ENCODE measurements at regions not wholly inside any gene's neighbourhood (a gene's known extent, or its start where the extent isn't known, plus 50 kb on each side); places are given as distances from the start of the nearest gene placed in this dataset.

DNA sequence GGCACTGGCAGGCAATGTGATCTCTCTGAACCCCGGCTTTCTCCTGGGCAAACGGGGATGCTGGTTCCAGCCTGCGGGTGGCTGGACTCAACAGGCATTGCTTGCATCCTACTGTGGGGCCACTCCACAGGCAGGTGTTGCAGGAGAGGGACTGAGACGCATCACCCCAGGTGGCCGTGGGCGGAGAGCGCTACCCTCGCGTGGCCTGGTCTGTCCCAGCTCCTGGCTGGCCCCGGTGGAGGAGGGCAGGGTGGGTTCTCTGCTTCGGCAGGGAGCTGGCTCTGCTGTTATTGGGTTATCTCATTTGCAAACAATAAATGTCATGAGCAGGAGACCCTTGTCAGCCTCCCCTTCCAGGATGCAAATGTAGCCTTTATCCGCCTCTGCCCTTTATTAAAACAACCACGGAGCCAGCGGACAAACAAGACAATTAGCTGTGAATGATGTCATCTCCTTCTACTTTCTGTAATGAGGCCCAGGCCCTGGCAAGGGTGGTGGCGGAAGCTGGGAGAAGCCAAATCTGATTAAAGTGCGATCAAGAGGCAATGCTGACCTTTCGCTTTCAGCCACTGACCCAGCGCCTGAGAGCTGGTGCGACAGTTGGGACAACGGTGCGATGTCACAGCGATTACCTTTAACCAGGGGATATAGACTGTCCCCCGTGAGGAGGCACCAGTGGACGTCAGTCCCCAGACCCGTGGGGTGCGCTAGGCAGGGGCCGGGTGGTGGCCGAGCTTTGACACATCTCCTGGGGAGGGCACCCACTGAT lies 161.8 kb downstream of the KIF26A start:
- 20 to 70% methylated on average over 1 to 28 of the region's 28 CpGs for WGBS, 2 donors (ENCODE audit: low coverage in 1 of 2)
- H3K36me3 ChIP-seq = no peaks in the 10 kb centered on the region
- no peak for DNase-seq
- intact Hi-C loops (cut with DNase I; ENCODE audit: low total_unique reads) (no loop called here), in situ Hi-C loops (cut with MboI; ENCODE audit: low pct_ligation_motif_present in 1 of 4, low pct_unique_long_range_greater_than_20kb in 1 of 4, low sequenced_read_pairs in 3 of 4) (no loop called here)
- no peaks in the 10 kb centered on the region for H3K27me3 ChIP-seq
- H3K4me3 ChIP-seq = no peak overlapping the region
- no peaks in the 10 kb centered on the region for H3K4me1 ChIP-seq
- H3K9me3 ChIP-seq = no peaks in the 10 kb centered on the region
- H3K27ac ChIP-seq = no peak overlapping the region
- TF ChIP-seq POLR2AphosphoS5 (IDR thresholded peaks at IDR 0.05) (no peak), EP300 (IDR thresholded peaks at IDR 0.05; ENCODE audit: low read depth) (no peak), POLR2A (IDR thresholded peaks at IDR 0.05) (no peak)
- TF ChIP-seq, protein P1, sequence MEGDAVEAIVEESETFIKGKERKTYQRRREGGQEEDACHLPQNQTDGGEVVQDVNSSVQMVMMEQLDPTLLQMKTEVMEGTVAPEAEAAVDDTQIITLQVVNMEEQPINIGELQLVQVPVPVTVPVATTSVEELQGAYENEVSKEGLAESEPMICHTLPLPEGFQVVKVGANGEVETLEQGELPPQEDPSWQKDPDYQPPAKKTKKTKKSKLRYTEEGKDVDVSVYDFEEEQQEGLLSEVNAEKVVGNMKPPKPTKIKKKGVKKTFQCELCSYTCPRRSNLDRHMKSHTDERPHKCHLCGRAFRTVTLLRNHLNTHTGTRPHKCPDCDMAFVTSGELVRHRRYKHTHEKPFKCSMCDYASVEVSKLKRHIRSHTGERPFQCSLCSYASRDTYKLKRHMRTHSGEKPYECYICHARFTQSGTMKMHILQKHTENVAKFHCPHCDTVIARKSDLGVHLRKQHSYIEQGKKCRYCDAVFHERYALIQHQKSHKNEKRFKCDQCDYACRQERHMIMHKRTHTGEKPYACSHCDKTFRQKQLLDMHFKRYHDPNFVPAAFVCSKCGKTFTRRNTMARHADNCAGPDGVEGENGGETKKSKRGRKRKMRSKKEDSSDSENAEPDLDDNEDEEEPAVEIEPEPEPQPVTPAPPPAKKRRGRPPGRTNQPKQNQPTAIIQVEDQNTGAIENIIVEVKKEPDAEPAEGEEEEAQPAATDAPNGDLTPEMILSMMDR (IDR thresholded peaks at IDR 0.05) = no peak

DNA sequence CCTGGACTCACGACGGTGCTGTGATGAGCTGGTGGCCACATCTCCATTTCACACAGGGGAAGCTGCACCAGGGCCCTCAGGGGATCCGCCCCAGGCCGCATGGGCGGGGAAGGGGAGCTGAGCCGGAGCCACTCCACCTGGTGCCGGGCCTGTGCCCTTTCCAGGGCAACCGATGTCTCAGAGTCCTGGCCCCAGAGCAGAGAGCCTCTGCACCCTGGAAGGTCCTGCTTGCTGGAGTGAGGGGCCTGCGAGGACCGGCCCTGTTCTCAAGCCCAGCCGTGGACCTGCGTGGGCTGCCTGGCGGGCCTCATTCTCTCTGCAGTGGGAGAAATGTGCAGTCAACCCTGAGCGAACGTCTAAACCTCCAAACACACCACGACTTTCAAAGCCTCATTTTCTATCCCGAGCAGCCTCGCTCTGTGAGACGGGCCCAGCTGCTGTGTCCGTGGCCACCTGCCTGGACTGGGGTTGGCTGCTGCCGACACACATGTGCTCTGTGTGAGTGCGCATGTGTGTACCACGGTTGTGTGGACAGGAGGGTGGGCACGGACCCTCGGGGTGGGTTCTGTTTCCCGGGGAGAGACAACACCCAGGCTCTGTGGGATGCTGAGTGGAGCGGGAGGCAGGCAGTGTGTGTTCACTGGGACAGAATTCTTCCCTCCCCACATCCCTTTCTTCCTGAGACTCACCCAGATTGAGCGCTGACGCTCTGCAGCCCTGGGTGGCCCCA lies 163.5 kb downstream of the KIF26A start:
- in situ Hi-C loops (cut with MboI; ENCODE audit: low pct_ligation_motif_present in 1 of 4, low pct_unique_long_range_greater_than_20kb in 1 of 4, low sequenced_read_pairs in 3 of 4) = no loop called here
- intact Hi-C loops (cut with DNase I; ENCODE audit: low total_unique reads) = no loop called here
- Histone ChIP-seq H3K4me3 (no peak overlapping the region), H3K36me3 (no peaks in the 10 kb centered on the region), H3K9me3 (no peaks in the 10 kb centered on the region), H3K27ac (no peak overlapping the region), H3K4me1 (no peaks in the 10 kb centered on the region), H3K27me3 (no peaks in the 10 kb centered on the region)
- no peak for DNase-seq
- TF ChIP-seq EP300 (IDR thresholded peaks at IDR 0.05; ENCODE audit: low read depth) = no peak
- TF ChIP-seq POLR2AphosphoS5 (IDR thresholded peaks at IDR 0.05) = no peak
- TF ChIP-seq, protein P1 (IDR thresholded peaks at IDR 0.05) = no peak
- no peak for TF ChIP-seq POLR2A (IDR thresholded peaks at IDR 0.05)
- WGBS, 2 donors (ENCODE audit: low coverage in 1 of 2) = 88% methylated on average over 27 of the region's 29 CpGs; no CpG with 5 or more reads in 1 of the 2 donors

DNA sequence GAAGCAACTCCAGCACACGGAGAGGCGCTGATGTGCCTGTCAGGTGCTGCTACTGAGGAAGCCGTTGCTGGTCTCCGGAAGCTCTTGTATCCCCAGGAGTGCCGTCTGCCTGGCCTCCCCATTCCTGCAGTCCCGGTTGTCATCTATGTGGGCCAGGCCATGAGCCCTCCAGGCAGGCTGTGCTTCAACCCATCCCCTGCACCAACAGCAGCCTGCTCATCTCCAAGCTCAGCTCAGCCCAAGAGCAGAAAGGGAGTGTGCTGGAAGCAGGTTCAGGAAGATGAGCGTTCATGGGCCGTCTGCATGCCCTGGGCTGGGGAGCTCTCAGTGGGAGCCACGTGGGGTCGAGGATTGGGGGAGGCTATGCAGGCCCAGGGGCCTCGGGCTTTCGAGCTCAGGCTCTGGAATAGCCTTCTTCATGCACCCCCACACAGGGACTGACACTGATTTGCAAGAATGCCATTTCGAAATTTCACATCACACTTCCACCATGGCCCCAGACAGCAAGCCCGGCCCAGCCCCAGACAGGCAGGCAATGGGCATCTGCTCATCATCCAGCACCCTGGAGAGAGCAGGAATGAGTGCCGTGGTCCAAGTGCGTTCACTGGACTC lies 164.5 kb downstream of the KIF26A start:
- no peaks in the 10 kb centered on the region for H3K27me3 ChIP-seq
- in situ Hi-C loops (cut with MboI; ENCODE audit: low pct_ligation_motif_present in 1 of 4, low pct_unique_long_range_greater_than_20kb in 1 of 4, low sequenced_read_pairs in 3 of 4) (no loop called here), intact Hi-C loops (cut with DNase I; ENCODE audit: low total_unique reads) (no loop called here)
- no peaks in the 10 kb centered on the region for H3K36me3 ChIP-seq
- no peaks in the 10 kb centered on the region for H3K9me3 ChIP-seq
- no peaks in the 10 kb centered on the region for H3K4me1 ChIP-seq
- H3K4me3 ChIP-seq = no peak overlapping the region
- no peak for TF ChIP-seq POLR2AphosphoS5 (IDR thresholded peaks at IDR 0.05)
- TF ChIP-seq, protein P1 (IDR thresholded peaks at IDR 0.05) = no peak
- no peak for TF ChIP-seq POLR2A (IDR thresholded peaks at IDR 0.05)
- TF ChIP-seq EP300 (IDR thresholded peaks at IDR 0.05; ENCODE audit: low read depth) = no peak
- 75% methylated on average over 16 of the region's 16 CpGs; no CpG with 5 or more reads in 1 of the 2 donors for WGBS, 2 donors (ENCODE audit: low coverage in 1 of 2)
- no peak for DNase-seq
- no peak overlapping the region for H3K27ac ChIP-seq

DNA sequence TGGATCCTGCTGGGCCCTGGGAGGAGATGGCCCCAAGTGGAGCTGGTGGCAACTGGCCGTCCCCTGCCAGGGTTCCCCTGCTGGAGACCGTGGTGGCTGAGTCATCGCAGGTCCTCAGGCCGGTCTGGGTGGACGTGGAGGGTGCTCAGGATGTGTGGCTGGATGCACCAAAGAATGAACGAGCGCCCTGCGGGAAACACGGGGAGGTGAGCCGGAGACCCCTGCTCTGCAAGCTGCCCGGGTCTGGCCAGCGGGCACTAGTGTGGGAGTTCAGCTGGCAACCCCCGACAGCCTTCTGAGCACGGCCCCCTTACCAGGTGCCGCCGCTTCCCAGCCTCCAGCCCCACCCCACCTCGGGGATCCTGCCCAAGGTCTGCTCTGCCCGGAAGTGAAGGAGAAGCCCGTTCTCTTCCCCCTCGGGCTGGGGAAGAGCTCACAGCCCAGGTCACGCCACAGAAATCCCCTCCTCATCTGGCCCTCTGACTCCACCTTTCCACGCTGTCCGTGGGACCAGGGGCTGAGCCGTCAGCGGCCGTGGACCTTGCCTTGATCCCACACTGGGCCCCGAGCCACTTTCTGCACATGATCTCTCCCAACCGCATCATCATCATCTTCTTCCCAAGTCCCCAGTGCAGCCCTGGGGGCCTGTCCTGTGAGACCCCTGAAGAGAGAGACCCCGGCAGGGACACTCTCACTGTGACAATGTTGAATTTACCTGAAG lies 165.5 kb downstream of the KIF26A start:
- Histone ChIP-seq H3K27me3 (no peaks in the 10 kb centered on the region), H3K27ac (no peak overlapping the region), H3K36me3 (no peaks in the 10 kb centered on the region), H3K4me1 (no peaks in the 10 kb centered on the region), H3K4me3 (no peak overlapping the region), H3K9me3 (no peaks in the 10 kb centered on the region)
- in situ Hi-C loops (cut with MboI; ENCODE audit: low pct_ligation_motif_present in 1 of 4, low pct_unique_long_range_greater_than_20kb in 1 of 4, low sequenced_read_pairs in 3 of 4) = no loop called here
- DNase-seq = no peak
- no peak for TF ChIP-seq EP300 (IDR thresholded peaks at IDR 0.05; ENCODE audit: low read depth)
- no peak for TF ChIP-seq POLR2A (IDR thresholded peaks at IDR 0.05)
- TF ChIP-seq POLR2AphosphoS5 (IDR thresholded peaks at IDR 0.05) = no peak
- TF ChIP-seq, protein P1 (IDR thresholded peaks at IDR 0.05) = no peak
- 84% methylated on average over 24 of the region's 29 CpGs; no CpG with 5 or more reads in 1 of the 2 donors for WGBS, 2 donors (ENCODE audit: low coverage in 1 of 2)
- intact Hi-C loops (cut with DNase I; ENCODE audit: low total_unique reads) = no loop called here
